K562 (cell line): ENCODE measurements at regions not wholly inside any gene's neighbourhood (a gene's known extent, or its start where the extent isn't known, plus 50 kb on each side); places are given as distances from the start of the nearest gene placed in this dataset.

Experiments
- ATAC-seq: fragments of 200-7000 bp; cut with Tn5 transposase; 3 replicates; pipeline ENCODE4 v1.9.1; 2020; ENCODE audit warnings: moderate library complexity
- BruUV-seq: library from RNA; stranded (reverse); fragments of 400-500 nt; replicated peaks from 2 replicates; lab custom pipeline; 2021; lab: Mats Ljungman, UMichigan
- CTCF ChIA-PET: fragments of 300-600 bp; formaldehyde crosslinking; extraction: SDS; loops from one replicate; lab custom pipeline; 2021; ENCODE audit warnings: low intra/inter-chr PET ratio; lab: Yijun Ruan, JAX
- POLR2A ChIA-PET: fragments of 300-600, 350-650 bp; sonication (Branson Sonifier 250); formaldehyde crosslinking; extraction: SDS; loops from one replicate; lab custom pipeline; 2021; ENCODE audit warnings: antibody characterized with exemption, inconsistent platforms; lab: Yijun Ruan, JAX
- DNase-seq, 4 experiments: peaks; one replicate each; pipeline versions ENCODE4 v3.0.0 to v3.0.0-alpha.2; 2011 to 2018; ENCODE audit warnings: low spot score in 3 of 4, mixed read lengths in 3 of 4; ENCODE audit errors: extremely low read depth in 1 of 4
- FAIRE-seq: peaks from 2 replicates; lab custom pipeline; 2011; peaks lifted over from hg19 to GRCh38; lab: Jason Lieb, UNC
- H2AFZ ChIP-seq: 2 replicates; pipeline ENCODE4 v1.6.0; 2011; ENCODE audit warnings: low read depth, low read length, control low read depth, inconsistent platforms
- H3K27ac ChIP-seq: fragments of 200-600 bp; 3 replicates; pipeline ENCODE4 v1.8.0; 2011; ENCODE audit warnings: low read depth, mild to moderate bottlenecking, control low read depth, inconsistent platforms, low read length, moderate library complexity, mixed read lengths; ENCODE audit errors: extremely low read depth
- H3K27me3 ChIP-seq, 2 experiments: fragments of 300-600 bp in 1 of 2; 2 replicates in 1 of 2; 3 replicates in 1 of 2; pipeline versions ENCODE4 v1.6.0 to v1.8.0; 2011; ENCODE audit warnings: inconsistent platforms in 2 of 2, low read length in 2 of 2, mild to moderate bottlenecking in 1 of 2, mixed read lengths in 1 of 2, moderate library complexity in 1 of 2; ENCODE audit not compliant: control insufficient read depth in 2 of 2, insufficient read depth in 2 of 2
- H3K36me3 ChIP-seq: fragments of 300-600 bp; 3 replicates; pipeline ENCODE4 v1.8.0; 2011; ENCODE audit warnings: mild to moderate bottlenecking, low read length, inconsistent platforms; ENCODE audit not compliant: control insufficient read depth, insufficient read depth
- H3K4me1 ChIP-seq, 2 experiments: fragments of 200-600 bp in 1 of 2; replicated peaks in 1 of 2; 2 replicates in 1 of 2; 3 replicates in 1 of 2; pipeline versions ENCODE4 v1.5.1 to v1.8.0; 2011; ENCODE audit warnings: inconsistent platforms in 2 of 2, low read length in 2 of 2, mild to moderate bottlenecking in 1 of 2, mixed read lengths in 1 of 2, moderate library complexity in 1 of 2; ENCODE audit not compliant: control insufficient read depth in 2 of 2, insufficient read depth in 2 of 2
- H3K4me2 ChIP-seq: 2 replicates; pipeline ENCODE4 v1.6.1; 2011; ENCODE audit warnings: low read length, control low read depth, inconsistent platforms, mixed read lengths; ENCODE audit not compliant: insufficient read depth
- H3K4me3 ChIP-seq: fragments of 200-600 bp; sonication (generic), shearing (Covaris generic); 2 replicates; pipeline ENCODE4 v1.5.1; 2016; ENCODE audit warnings: control low read depth, inconsistent platforms
- H3K79me2 ChIP-seq: fragments of 200-600 bp; 3 replicates; pipeline ENCODE4 v1.8.0; 2011; ENCODE audit warnings: low read length, inconsistent platforms; ENCODE audit not compliant: control insufficient read depth, insufficient read depth
- H3K9ac ChIP-seq, 2 experiments: 2 replicates each; pipeline versions ENCODE4 v1.6.0 to v1.6.1; 2011; ENCODE audit warnings: low read depth in 2 of 2, low read length in 2 of 2, control low read depth in 1 of 2, inconsistent platforms in 1 of 2, mild to moderate bottlenecking in 1 of 2, mixed read lengths in 1 of 2; ENCODE audit not compliant: insufficient read depth in 1 of 2
- H3K9me1 ChIP-seq: one replicate; pipeline ENCODE4 v1.6.0; 2011; ENCODE audit warnings: inconsistent platforms, mild to moderate bottlenecking, low read length, moderate library complexity; ENCODE audit not compliant: control insufficient read depth, insufficient read depth
- H3K9me3 ChIP-seq: replicated peaks from 2 replicates; pipeline ENCODE4 v1.5.1; 2011; ENCODE audit warnings: low read depth, low read length, inconsistent platforms; ENCODE audit not compliant: control insufficient read depth, insufficient read depth
- H4K20me1 ChIP-seq: replicated peaks from 2 replicates; pipeline ENCODE4 v1.6.1; 2011; ENCODE audit warnings: low read length, inconsistent platforms, mixed read lengths; ENCODE audit not compliant: control insufficient read depth, insufficient read depth
- CBX3 ChIP-seq, 2 experiments: IDR thresholded peaks; 1 replicate in 1 of 2; 2 replicates in 1 of 2; pipeline ENCODE4 v1.6.1; 2012; ENCODE audit warnings: inconsistent platforms in 2 of 2, low read length in 2 of 2, borderline replicate concordance in 1 of 2, control low read depth in 1 of 2
- DPF2 ChIP-seq: fragments of 450-650 bp; IDR thresholded peaks from 2 replicates; pipeline ENCODE4 v1.6.1; 2016
- E2F6 ChIP-seq, 2 experiments: IDR thresholded peaks; 2 replicates each; pipeline ENCODE4 v1.6.1; 2011; ENCODE audit warnings: borderline replicate concordance in 1 of 2, control low read depth in 1 of 2, low read depth in 1 of 2, low read length in 1 of 2, mild to moderate bottlenecking in 1 of 2, mixed read lengths in 1 of 2, moderate library complexity in 1 of 2; ENCODE audit not compliant: insufficient read depth in 1 of 2, insufficient read length in 1 of 2, poor library complexity in 1 of 2, severe bottlenecking in 1 of 2; ENCODE audit errors: extremely low read depth in 1 of 2
- HMGN3 ChIP-seq: IDR thresholded peaks from 2 replicates; pipeline ENCODE4 v1.6.1; 2011; ENCODE audit warnings: borderline replicate concordance, low read depth, mild to moderate bottlenecking, mixed read lengths, low read length; ENCODE audit not compliant: insufficient read length; ENCODE audit errors: extremely low read depth
- ILF3 ChIP-seq: fragments of 450-650 bp; IDR thresholded peaks from 2 replicates; pipeline ENCODE4 v1.6.1; 2018; ENCODE audit warnings: antibody characterized with exemption, mild to moderate bottlenecking, moderate library complexity, borderline replicate concordance
- KDM4B ChIP-seq, 2 experiments: fragments of 450-650 bp in 1 of 2; sonication (generic) in 1 of 2; IDR thresholded peaks; 2 replicates each; pipeline ENCODE4 v1.6.1; 2016 to 2017; ENCODE audit warnings: borderline replicate concordance in 2 of 2, antibody characterized with exemption in 1 of 2, low read depth in 1 of 2, mild to moderate bottlenecking in 1 of 2
- KLF13 ChIP-seq: fragments of 450-650 bp; IDR thresholded peaks from 2 replicates; pipeline ENCODE4 v1.6.1; 2016; ENCODE audit warnings: missing genetic modification characterization, low read depth, mild to moderate bottlenecking, missing compliant biosample characterization, moderate library complexity, borderline replicate concordance
- RBM17 ChIP-seq: fragments of 200-400 bp; formaldehyde crosslinking; IDR thresholded peaks from 2 replicates; pipeline ENCODE4 v1.6.1; 2017; ENCODE audit warnings: low read depth, mild to moderate bottlenecking, low read length, borderline replicate concordance
- SRSF1 ChIP-seq: fragments of 200-400 bp; formaldehyde crosslinking; IDR thresholded peaks from 2 replicates; pipeline ENCODE4 v1.6.1; 2017; ENCODE audit warnings: mild to moderate bottlenecking, low read depth, low read length, moderate library complexity
- TCF3 ChIP-seq: sonication (generic); formaldehyde crosslinking; IDR thresholded peaks from 2 replicates; pipeline ENCODE4 v1.4.0; 2020; ENCODE audit warnings: mild to moderate bottlenecking, missing genetic modification reagents
- USF2 ChIP-seq: sonication (generic); formaldehyde crosslinking; IDR thresholded peaks from 2 replicates; pipeline ENCODE4 v1.5.0; 2020; ENCODE audit warnings: missing genetic modification reagents
- XRCC3 ChIP-seq: fragments of 450-650 bp; IDR thresholded peaks from 2 replicates; pipeline ENCODE4 v1.6.1; 2017; ENCODE audit warnings: mild to moderate bottlenecking, moderate library complexity
- ZHX1 ChIP-seq: fragments of 150-350 bp; conservative IDR thresholded peaks from 2 replicates; pipeline ENCODE4 v1.6.1; 2014; ENCODE audit warnings: low read length
- ZNF79 ChIP-seq: fragments of 250-450 bp; sonication (Bioruptor Pico); IDR thresholded peaks from 2 replicates; pipeline ENCODE4 v1.4.0; 2020; ENCODE audit warnings: low read depth, mild to moderate bottlenecking, moderate library complexity
- WGBS: fragments of 100-300 bp; shearing (Covaris generic); methylation state at CpG from one replicate; pipeline ENCODE4 v1.1.6; 2016; ENCODE audit warnings: low coverage, mixed read lengths; ENCODE audit not compliant: insufficient coverage; ENCODE audit errors: missing lambda C conversion rate; 5-methylcytosine and 5-hydroxymethylcytosine counted together
- in situ Hi-C: fragments of 300-500 bp; cut with MboI; formaldehyde crosslinking; loops from 4 replicates; pipeline ENCODE4 v1.15.0; 2018; ENCODE audit warnings: inconsistent platforms, mixed read lengths
- intact Hi-C: fragments of 100-400 bp; cut with micrococcal nuclease; formaldehyde crosslinking; loops from 2 replicates; pipeline ENCODE4 v1.14.2; 2022
- TF ChIP-seq, protein P1 (sequence below): fragments of 450-650 bp; formaldehyde crosslinking; IDR thresholded peaks from 2 replicates; pipeline ENCODE4 v1.4.0; 2022; ENCODE audit warnings: missing genetic modification characterization

DNA sequence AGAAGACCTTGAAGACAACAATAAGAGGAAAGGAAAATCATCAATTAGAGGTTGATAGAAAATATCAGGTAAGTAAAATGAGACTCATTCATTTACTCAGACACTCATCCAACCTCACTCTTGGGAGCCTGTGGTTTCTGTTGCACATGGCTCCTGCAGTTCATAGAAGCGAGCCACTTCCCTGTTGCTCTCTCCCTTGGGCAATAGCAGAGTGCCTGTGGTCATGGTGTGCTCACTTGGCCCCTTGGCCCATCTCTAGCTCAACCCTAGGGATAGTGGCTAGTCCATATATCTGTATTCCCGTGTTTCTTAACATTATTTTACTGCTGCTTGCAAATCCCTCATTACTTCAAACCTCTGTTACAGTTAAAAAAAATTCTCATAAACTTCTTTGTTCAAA is 368.6 kb downstream of the PTPRC start (continued):
- no peak for TF ChIP-seq ZHX1

DNA sequence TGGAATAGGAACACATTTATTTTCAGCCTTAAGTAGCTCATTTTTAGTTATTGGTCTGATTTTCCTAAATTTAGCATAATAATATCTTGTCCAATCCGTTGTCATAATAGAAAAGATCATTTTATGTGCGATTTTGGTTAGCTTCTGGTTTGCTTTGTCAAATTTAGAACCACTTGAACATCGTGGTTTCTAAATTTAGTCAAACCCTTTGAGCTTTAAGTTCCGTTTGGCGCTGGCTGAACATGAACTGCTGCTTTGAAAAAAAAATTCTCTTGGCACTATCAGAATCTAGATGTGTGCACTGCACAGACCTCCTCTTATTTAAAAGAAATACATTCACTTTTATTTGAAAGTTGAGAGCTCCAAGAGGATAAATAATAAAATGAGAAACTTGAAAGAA is 370.6 kb downstream of the PTPRC start:
- BruUV-seq = no TSS peak
- H3K4me3 ChIP-seq = no peak overlapping the region

More for the DNA sequence above, 370.6 kb downstream of the PTPRC start:
- FAIRE-seq (no peak), DNase-seq (no peak), ATAC-seq (no peak)
- no peaks in the 10 kb centered on the region for H3K36me3 ChIP-seq
- H3K27me3 ChIP-seq = no peaks in the 10 kb centered on the region
- H3K79me2 ChIP-seq = no peaks in the 10 kb centered on the region
- ChIA-PET POLR2A (no interaction called here), CTCF (interaction anchor here (0.7 kb wide), 1 partner anchor 10 kb away, joined by 4 read pairs; no protein-coding TSS in a partner anchor)
- no peaks in the 10 kb centered on the region; the same call in 1 of the 2 replicates for H3K9me3 ChIP-seq
- no peaks in the 10 kb centered on the region for H3K4me1 ChIP-seq
- intact Hi-C loops = no loop called here
- H2AFZ ChIP-seq = no peak overlapping the region
- no peak for TF ChIP-seq XRCC3
- no peak for TF ChIP-seq USF2 (CRISPR knock-in tag)
- no peak for TF ChIP-seq KLF13 (tag)
- TF ChIP-seq TCF3 (CRISPR knock-in tag) = no peak
- no peak for TF ChIP-seq RBM17
- no peak for TF ChIP-seq CBX3 (IDR thresholded peaks at IDR 0.05; ENCODE audit: borderline replicate concordance in 1 of 2, low read length in 2 of 2)
- no peak for TF ChIP-seq SRSF1
- TF ChIP-seq E2F6 (IDR thresholded peaks at IDR 0.05; ENCODE audit: borderline replicate concordance in 1 of 2, extremely low read depth in 1 of 2, insufficient read depth in 1 of 2, insufficient read length in 1 of 2, low read depth in 1 of 2, low read length in 1 of 2, poor library complexity in 1 of 2, severe bottlenecking in 1 of 2) = no peak
- no peak for TF ChIP-seq KDM4B (IDR thresholded peaks at IDR 0.05; ENCODE audit: borderline replicate concordance in 2 of 2, low read depth in 1 of 2)
- TF ChIP-seq ZNF79 = no peak
- TF ChIP-seq DPF2 = no peak
- TF ChIP-seq, protein P1, sequence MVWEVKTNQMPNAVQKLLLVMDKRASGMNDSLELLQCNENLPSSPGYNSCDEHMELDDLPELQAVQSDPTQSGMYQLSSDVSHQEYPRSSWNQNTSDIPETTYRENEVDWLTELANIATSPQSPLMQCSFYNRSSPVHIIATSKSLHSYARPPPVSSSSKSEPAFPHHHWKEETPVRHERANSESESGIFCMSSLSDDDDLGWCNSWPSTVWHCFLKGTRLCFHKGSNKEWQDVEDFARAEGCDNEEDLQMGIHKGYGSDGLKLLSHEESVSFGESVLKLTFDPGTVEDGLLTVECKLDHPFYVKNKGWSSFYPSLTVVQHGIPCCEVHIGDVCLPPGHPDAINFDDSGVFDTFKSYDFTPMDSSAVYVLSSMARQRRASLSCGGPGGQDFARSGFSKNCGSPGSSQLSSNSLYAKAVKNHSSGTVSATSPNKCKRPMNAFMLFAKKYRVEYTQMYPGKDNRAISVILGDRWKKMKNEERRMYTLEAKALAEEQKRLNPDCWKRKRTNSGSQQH = no peak
- no peak for TF ChIP-seq ILF3
- no peak for TF ChIP-seq HMGN3
- TF ChIP-seq, all 486 proteins: peak for 0
- no peaks in the 10 kb centered on the region for H4K20me1 ChIP-seq
- 2% methylated on average over 5 of the region's 5 CpGs for WGBS
- in situ Hi-C loops = no loop called here
- no peak overlapping the region for H3K9ac ChIP-seq
- no peak overlapping the region for H3K27ac ChIP-seq
- no peak overlapping the region for H3K4me2 ChIP-seq
- no peaks in the 10 kb centered on the region for H3K9me1 ChIP-seq
